ENCODE measurements at regions not wholly inside any gene's neighbourhood (a gene's known extent, or its start where the extent isn't known, plus 50 kb on each side); places are given as distances from the start of the nearest gene placed in this dataset.

- Mint-ChIP-seq H3K27ac (no peak overlapping the region), H3K4me1 (no peaks in the 10 kb centered on the region), H3K9me3 (peaks cover 7% of the 10 kb centered on the region), H3K27me3 (no peaks in the 10 kb centered on the region), H3K36me3 (no peaks in the 10 kb centered on the region), H3K4me3 (no peak overlapping the region)
Observed at GRCh38 chr4:30783751-30784150, 63.6 kb downstream of the PCDH7 start.

GRCh38 chr4:30789219-30789671, 69.1 kb downstream of the PCDH7 start:
- Mint-ChIP-seq H3K4me1 (no peaks in the 10 kb centered on the region), H3K36me3 (no peaks in the 10 kb centered on the region), H3K27ac (no peak overlapping the region), H3K27me3 (no peaks in the 10 kb centered on the region), H3K9me3 (peaks cover 7% of the 10 kb centered on the region), H3K4me3 (no peak overlapping the region)

DNA sequence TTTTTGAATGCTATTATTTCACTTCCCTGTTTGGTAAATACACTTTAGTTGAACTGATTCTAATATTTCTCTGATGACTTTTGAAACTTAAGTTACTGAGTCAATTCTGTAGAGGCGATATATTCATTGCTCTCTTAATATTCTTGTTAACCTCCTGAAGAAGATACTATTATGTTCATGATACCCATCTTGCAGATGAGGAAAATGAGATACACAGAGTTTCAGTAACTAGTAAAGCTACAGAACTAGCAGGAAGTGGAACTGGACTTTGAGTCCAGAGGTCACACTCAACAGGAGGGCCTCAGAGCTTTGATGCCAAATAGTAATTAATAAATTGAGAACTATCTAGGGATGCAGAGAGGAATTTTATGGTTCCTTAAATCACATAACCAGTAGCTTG, 70.0 kb downstream of the PCDH7 start:
- peaks cover 7% of the 10 kb centered on the region for H3K9me3 Mint-ChIP-seq

GRCh38 chr4:30790998-30791397, 70.8 kb downstream of the PCDH7 start:
- Mint-ChIP-seq H3K4me1 (no peaks in the 10 kb centered on the region), H3K36me3 (no peaks in the 10 kb centered on the region), H3K27me3 (no peaks in the 10 kb centered on the region), H3K9me3 (peaks cover 7% of the 10 kb centered on the region), H3K27ac (no peak overlapping the region), H3K4me3 (no peak overlapping the region)

More for the DNA sequence above, 70.0 kb downstream of the PCDH7 start:
- no peaks in the 10 kb centered on the region for H3K27me3 Mint-ChIP-seq
- no peaks in the 10 kb centered on the region for H3K4me1 Mint-ChIP-seq
- no peaks in the 10 kb centered on the region for H3K36me3 Mint-ChIP-seq
- no peak overlapping the region for H3K27ac Mint-ChIP-seq
- H3K4me3 Mint-ChIP-seq, result no peak overlapping the region

- Mint-ChIP-seq H3K4me1 (no peaks in the 10 kb centered on the region), H3K9me3 (no peaks in the 10 kb centered on the region)
Observed at GRCh38 chr4:30792601-30793000, 72.4 kb downstream of the PCDH7 start.

DNA sequence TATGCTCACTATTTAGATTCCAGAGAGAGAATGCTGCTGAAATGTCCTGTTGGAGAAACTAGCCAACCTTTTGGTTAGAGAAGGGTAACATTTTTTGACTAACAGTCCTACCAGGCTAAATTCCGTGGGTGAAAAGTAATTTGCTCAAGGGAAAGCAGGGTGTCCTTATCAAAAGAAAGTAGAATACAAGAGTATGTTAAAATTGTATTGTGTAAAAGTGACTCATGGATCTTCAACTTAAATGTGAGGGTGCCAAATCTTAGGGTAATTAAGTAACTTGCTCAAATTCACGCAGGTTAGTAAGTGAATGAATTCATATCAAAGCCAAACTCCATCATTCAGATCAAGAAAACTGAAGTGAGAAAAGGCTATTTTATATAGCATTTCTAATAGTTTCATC, 81.7 kb downstream of the PCDH7 start:
- no peaks in the 10 kb centered on the region for H3K36me3 Mint-ChIP-seq
- no peak overlapping the region for H3K4me3 Mint-ChIP-seq
- H3K9me3 Mint-ChIP-seq, result peaks cover 6% of the 10 kb centered on the region
- H3K27ac Mint-ChIP-seq, result no peak overlapping the region
- H3K4me1 Mint-ChIP-seq, result no peaks in the 10 kb centered on the region
- no peaks in the 10 kb centered on the region for H3K27me3 Mint-ChIP-seq

More at GRCh38 chr4:30792601-30793000, 72.4 kb downstream of the PCDH7 start:
- H3K27ac Mint-ChIP-seq, result no peak overlapping the region
- no peaks in the 10 kb centered on the region for H3K36me3 Mint-ChIP-seq
- H3K27me3 Mint-ChIP-seq, result no peaks in the 10 kb centered on the region
- H3K4me3 Mint-ChIP-seq, result no peak overlapping the region

DNA sequence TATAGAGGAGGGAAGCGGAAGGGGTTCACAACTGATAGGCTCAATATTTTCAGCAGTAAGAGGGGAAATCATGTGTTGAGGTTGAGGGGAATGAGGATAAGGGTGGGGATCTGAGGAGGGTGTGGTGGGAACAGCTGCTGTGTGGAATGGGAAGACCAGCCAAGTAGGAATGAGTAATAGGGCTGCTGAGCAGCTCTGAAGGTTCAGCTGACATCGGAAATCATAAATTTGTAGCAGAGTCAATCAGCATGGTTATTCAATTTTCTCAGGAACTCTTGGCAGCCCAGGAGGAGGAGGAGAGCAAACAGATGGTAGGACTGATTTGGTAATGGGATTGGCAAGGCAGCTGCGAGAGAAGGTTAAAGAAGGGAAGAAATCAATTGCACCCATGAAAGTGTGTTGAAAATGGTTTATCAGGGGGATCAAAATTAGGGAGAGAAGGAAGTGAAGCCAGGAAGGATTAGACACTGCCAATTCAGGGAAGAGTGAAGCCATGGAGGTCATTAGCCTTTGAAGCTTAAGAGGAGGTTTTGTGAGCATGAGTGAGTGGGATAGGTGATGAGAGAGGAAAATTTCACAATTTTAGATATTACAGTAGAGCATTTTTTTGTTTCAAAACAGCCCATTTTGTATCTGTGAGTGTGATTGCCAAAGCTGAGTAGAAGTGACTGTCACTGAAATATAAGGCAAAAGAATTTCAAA, 82.6 kb downstream of the PCDH7 start:
- no peaks in the 10 kb centered on the region for H3K4me1 Mint-ChIP-seq
- peaks cover 6% of the 10 kb centered on the region for H3K9me3 Mint-ChIP-seq
- no peaks in the 10 kb centered on the region for H3K27me3 Mint-ChIP-seq
- H3K4me3 Mint-ChIP-seq, result no peak overlapping the region
- no peak overlapping the region for H3K27ac Mint-ChIP-seq
- H3K36me3 Mint-ChIP-seq, result no peaks in the 10 kb centered on the region

GRCh38 chr4:30808276-30808675, 88.1 kb downstream of the PCDH7 start:
- Mint-ChIP-seq H3K27me3 (no peaks in the 10 kb centered on the region), H3K9me3 (no peaks in the 10 kb centered on the region), H3K36me3 (no peaks in the 10 kb centered on the region), H3K4me3 (no peak overlapping the region), H3K4me1 (no peaks in the 10 kb centered on the region), H3K27ac (no peak overlapping the region)

DNA sequence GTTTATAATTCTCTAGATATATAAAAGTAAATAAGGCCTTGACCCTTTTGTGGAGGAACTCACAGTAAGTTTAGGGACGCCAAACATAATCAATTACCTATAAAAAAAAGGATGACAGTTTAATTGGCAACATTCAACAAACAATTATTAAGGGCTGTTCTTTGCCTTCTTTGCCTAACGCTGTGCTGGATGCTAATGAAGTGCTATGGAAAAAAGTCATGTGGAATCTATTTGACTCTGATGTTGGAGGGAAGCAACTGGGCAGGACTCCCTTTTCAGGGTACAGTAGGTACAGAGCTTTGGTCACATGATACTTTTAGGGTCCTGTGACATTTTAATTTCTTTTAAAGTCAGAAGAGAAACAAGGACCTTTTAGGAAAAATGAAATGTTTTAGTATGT, 91.1 kb downstream of the PCDH7 start:
- Mint-ChIP-seq H3K9me3 (peaks cover 4% of the 10 kb centered on the region), H3K27ac (no peak overlapping the region), H3K4me3 (no peak overlapping the region), H3K4me1 (no peaks in the 10 kb centered on the region), H3K36me3 (no peaks in the 10 kb centered on the region), H3K27me3 (no peaks in the 10 kb centered on the region)

- Mint-ChIP-seq H3K27ac (no peak overlapping the region), H3K36me3 (no peaks in the 10 kb centered on the region), H3K4me1 (no peaks in the 10 kb centered on the region), H3K27me3 (no peaks in the 10 kb centered on the region), H3K9me3 (peaks cover 8% of the 10 kb centered on the region), H3K4me3 (no peak overlapping the region)
Observed at GRCh38 chr4:30815685-30816084, 95.5 kb downstream of the PCDH7 start.

DNA sequence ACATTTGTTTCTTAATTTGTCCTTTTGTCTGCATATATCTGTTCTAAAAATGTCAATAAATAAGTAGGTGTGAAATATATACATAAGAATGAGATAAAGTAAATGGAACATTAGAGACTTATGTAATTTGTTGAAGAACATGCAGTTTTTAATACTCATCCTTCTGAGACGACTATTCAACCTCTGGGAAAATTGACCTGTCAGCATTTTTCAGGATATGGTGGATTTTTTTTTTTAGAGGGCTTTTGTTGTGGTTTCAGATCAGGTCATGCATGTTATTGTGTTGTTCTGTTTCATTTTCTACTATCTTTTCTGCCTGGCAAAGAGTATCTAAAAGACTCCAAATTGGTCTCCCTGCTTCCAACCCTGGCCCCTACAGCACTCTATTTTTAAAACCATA, 97.3 kb downstream of the PCDH7 start:
- Mint-ChIP-seq H3K4me3 (no peak overlapping the region), H3K9me3 (peaks cover 8% of the 10 kb centered on the region), H3K27ac (no peak overlapping the region), H3K36me3 (no peaks in the 10 kb centered on the region), H3K27me3 (no peaks in the 10 kb centered on the region), H3K4me1 (no peaks in the 10 kb centered on the region)

GRCh38 chr4:30818541-30818940, 98.4 kb downstream of the PCDH7 start:
- Mint-ChIP-seq H3K4me3 (no peak overlapping the region), H3K9me3 (peaks cover 8% of the 10 kb centered on the region), H3K27me3 (no peaks in the 10 kb centered on the region), H3K27ac (no peak overlapping the region), H3K4me1 (no peaks in the 10 kb centered on the region), H3K36me3 (no peaks in the 10 kb centered on the region)

- Mint-ChIP-seq H3K27me3 (no peaks in the 10 kb centered on the region), H3K27ac (no peak overlapping the region), H3K4me1 (no peaks in the 10 kb centered on the region), H3K4me3 (no peak overlapping the region), H3K9me3 (peaks cover 4% of the 10 kb centered on the region), H3K36me3 (no peaks in the 10 kb centered on the region)
Observed at GRCh38 chr4:30821275-30821674, 101.1 kb downstream of the PCDH7 start.

- Mint-ChIP-seq H3K4me1 (no peaks in the 10 kb centered on the region), H3K27me3 (no peaks in the 10 kb centered on the region), H3K9me3 (peaks cover 4% of the 10 kb centered on the region), H3K36me3 (no peaks in the 10 kb centered on the region), H3K4me3 (no peak overlapping the region), H3K27ac (no peak overlapping the region)
Observed at GRCh38 chr4:30821859-30822612, 101.9 kb downstream of the PCDH7 start.

DNA sequence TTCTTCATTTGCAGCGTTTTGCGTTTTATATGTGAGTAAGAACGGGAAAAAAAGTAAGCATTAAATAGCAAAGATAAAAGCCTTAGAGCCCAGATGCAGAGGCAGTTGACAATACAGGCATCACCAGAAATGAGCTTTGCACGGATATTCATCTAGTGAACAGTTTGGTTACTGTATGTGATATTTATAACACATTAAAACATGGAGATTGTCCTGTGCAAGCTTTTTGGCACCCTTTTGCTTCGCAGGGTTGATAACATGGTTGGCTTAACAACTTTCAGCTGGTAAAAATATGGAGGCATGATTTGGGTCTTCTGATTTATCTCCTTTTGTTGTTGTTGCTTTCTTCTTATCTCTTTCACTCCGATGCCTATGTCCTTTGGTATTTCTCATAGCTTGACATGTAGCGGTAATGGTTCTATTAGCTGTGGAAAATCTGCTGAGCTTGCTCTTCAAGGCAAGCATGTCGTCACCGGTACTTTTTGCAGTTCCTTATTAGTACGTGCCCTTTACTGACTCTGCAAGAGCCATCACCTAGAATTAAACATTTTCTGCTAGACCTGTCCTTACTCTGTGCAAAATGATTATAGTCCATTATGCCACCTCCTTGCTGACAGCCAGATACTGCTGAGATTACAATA, 102.9 kb downstream of the PCDH7 start:
- no peak overlapping the region for H3K27ac Mint-ChIP-seq
- H3K9me3 Mint-ChIP-seq, result peaks cover 4% of the 10 kb centered on the region
- no peaks in the 10 kb centered on the region for H3K27me3 Mint-ChIP-seq
- no peaks in the 10 kb centered on the region for H3K36me3 Mint-ChIP-seq
- no peaks in the 10 kb centered on the region for H3K4me1 Mint-ChIP-seq
- no peak overlapping the region for H3K4me3 Mint-ChIP-seq

All from activated naive CD4-positive, alpha-beta T cell treated with anti-CD3 and anti-CD28 coated beads, Interleukin-2, amount 50 U/mL, for 24 hours (primary cell).